ENCODE measurements at regions not wholly inside any gene's neighbourhood (a gene's known extent, or its start where the extent isn't known, plus 50 kb on each side); places are given as distances from the start of the nearest gene placed in this dataset.
A peak's percentile ranks its signal among the peaks of the same experiment; 100 is the strongest.
"Not testable (repeated sequence)": the region's sequence is repeated elsewhere in the genome, so short reads cannot be mapped to it uniquely, and the experiment has no call there.

GRCh38 chr1:9441451-9442133 lies 97.7 kb upstream of the SLC25A33 start:
- no peak for DNase-seq

GRCh38 chr1:9442278-9442846 lies 96.9 kb upstream of the SLC25A33 start:
- DNase-seq = no peak

GRCh38 chr1:9442986-9443385 lies 96.3 kb upstream of the SLC25A33 start:
- DNase-seq = no peak

GRCh38 chr1:9443913-9444445 lies 95.3 kb upstream of the SLC25A33 start:
- no peak for DNase-seq

- DNase-seq = no peak
Observed at GRCh38 chr1:9444532-9444931, 94.7 kb upstream of the SLC25A33 start.

- not testable (repeated sequence) for DNase-seq
Observed at GRCh38 chr1:9445081-9445480, 94.2 kb upstream of the SLC25A33 start.

- no peak for DNase-seq
Observed at GRCh38 chr1:9447215-9447960, 91.9 kb upstream of the SLC25A33 start.

GRCh38 chr1:9448132-9449109 lies 90.8 kb upstream of the SLC25A33 start:
- no peak for DNase-seq

GRCh38 chr1:9449110-9449627 lies 90.1 kb upstream of the SLC25A33 start:
- no peak for DNase-seq

GRCh38 chr1:9449976-9450696 lies 89.1 kb upstream of the SLC25A33 start:
- no peak for DNase-seq

GRCh38 chr1:9451081-9451480 lies 88.2 kb upstream of the SLC25A33 start:
- DNase-seq = no peak

- DNase-seq = no peak
Observed at GRCh38 chr1:9452516-9453140, 86.6 kb upstream of the SLC25A33 start.

GRCh38 chr1:9453375-9453774 lies 85.9 kb upstream of the SLC25A33 start:
- DNase-seq = no peak

GRCh38 chr1:9453779-9454418 lies 85.4 kb upstream of the SLC25A33 start:
- no peak for DNase-seq

GRCh38 chr1:9454494-9455066 lies 84.7 kb upstream of the SLC25A33 start:
- DNase-seq = no peak

- peak; percentile 76 for DNase-seq
Observed at GRCh38 chr1:9455487-9456234, 83.6 kb upstream of the SLC25A33 start.

- no peak for DNase-seq
Observed at GRCh38 chr1:9456833-9457232, 82.4 kb upstream of the SLC25A33 start.

- no peak for DNase-seq
Observed at GRCh38 chr1:9459816-9460407, 79.4 kb upstream of the SLC25A33 start.

All from left kidney (tissue), 1 donor.